ENCODE measurements at regions not wholly inside any gene's neighbourhood (a gene's known extent, or its start where the extent isn't known, plus 50 kb on each side); places are given as distances from the start of the nearest gene placed in this dataset.
"Not testable (repeated sequence)": the region's sequence is repeated elsewhere in the genome, so short reads cannot be mapped to it uniquely, and the experiment has no call there.

DNA sequence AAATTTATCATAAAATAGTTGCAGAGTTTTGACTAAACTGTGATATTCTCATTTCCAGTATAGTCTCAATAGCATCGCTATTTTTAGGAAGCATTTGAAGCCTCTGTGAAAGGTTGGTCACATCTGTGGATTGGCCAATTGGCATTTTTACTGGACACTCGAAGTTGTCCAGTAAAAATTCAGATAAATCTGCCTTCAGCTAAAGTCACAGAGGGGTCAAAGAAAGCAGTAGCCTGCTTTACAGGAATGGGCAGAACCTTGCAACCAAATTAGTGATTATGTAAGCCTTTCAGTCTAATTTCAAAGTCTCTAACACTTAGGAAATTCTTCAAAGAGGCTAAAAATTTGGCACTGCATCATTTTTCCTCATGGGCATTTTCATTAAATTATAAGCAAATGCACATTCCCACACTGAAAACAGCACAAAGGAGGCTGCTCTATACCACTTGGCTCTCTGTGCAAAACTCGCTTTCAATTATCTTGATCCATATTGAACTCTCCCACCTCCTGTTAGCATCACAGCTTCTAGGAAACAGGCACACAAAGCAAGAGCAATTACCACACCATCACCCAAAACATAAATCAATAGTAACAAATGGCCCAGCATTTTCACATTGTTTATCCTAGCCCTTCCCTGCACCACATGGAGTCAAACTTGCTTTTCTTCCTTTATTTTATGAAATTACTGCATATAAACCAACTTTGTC, 318.5 kb upstream of the DUSP10 start:
- DNase-seq (ENCODE audit: insufficient read length, low spot score) (no peak), FAIRE-seq (no peak)
- TF ChIP-seq POLR2A (IDR thresholded peaks at IDR 0.05; ENCODE audit: low read depth, low read length), result no peak

DNA sequence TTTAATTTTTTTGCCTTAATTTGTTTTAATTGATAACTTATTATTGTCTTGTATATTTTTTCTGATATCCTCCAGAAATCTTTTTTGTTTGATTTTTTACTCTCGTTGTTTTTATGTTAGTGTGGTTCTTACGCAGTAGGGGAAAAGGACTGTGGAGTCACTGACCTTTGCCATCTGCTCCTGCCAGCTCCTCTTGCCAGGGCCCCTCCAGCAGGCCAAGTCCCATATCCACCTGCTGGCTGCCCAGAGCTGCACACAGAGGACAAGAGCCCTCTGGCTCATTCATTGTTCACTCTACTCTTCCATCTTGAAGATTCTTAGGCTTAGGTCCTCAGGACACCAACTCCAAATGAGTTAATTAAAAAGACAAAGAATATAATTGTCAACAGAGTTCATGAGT, 316.4 kb upstream of the DUSP10 start:
- no peak for FAIRE-seq
- TF ChIP-seq POLR2A (IDR thresholded peaks at IDR 0.05; ENCODE audit: low read depth, low read length), result no peak
- no peak for DNase-seq (ENCODE audit: insufficient read length, low spot score)

DNA sequence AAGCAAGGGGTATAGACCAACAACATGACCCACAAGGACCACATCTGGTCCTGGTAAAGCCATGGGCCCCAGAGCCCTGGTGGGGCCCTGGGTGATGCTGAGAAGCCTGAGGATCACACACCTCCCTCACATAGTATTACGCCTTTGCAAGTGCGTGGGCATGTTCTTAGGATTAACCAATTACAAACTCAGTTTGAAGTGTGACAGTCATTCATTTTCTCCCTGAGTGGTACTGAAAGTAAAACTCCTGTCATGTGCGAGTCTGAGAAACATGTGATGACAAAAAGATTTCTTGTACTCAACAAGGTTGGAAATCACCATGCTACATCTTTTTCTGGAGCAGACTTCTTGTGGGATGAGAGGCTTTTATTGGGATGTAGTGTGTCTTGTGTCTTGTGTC, 315.3 kb upstream of the DUSP10 start:
- DNase-seq (ENCODE audit: insufficient read length, low spot score) (no peak), FAIRE-seq (no peak)
- no peak for TF ChIP-seq POLR2A (IDR thresholded peaks at IDR 0.05; ENCODE audit: low read depth, low read length)

DNA sequence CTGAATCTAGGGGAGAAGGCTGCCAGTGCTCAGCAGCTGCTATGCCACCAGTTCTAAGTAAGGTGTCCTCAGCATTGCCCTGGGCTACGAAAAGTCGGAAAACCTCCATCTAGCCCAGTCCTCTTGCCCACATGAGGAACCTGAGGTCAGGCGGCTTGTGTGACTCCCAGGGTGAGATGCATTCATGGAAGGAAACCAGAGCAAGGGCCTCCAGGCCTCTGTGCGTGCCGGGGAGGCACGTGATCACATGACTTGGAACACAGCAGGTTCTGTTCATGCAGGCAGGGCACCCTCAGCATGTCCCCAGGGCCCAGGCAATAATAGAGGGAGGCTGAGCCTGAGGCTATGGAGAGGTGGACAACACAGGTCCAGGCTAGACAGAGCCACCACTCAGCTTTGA, 312.5 kb upstream of the DUSP10 start:
- DNase-seq (ENCODE audit: insufficient read length, low spot score), result no peak
- no peak for TF ChIP-seq POLR2A (IDR thresholded peaks at IDR 0.05; ENCODE audit: low read depth, low read length)
- FAIRE-seq, result no peak

DNA sequence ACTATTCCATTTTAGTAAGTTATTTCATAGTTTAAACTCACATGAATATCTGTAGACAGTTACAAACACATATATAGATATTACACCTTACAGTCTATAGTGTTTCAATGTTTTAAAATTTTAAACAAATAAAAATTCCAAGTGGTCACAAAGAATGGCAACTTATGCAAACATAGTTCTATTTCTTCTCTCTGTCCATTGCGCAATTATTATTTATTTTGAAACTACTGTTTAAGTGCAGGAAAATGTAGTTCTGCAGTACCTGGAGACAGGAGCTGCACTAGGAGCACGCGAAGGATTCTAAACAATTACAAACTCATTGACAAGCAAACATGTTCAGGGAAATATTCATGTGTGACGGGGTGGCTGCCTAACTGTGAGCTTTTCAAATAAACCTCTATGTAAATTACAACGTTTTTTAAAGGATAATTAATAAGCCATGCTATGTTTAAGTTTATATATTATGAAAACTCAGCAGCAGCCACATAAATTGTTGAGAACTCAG, 312.0 kb upstream of the DUSP10 start:
- no peak for FAIRE-seq
- no peak for DNase-seq (ENCODE audit: insufficient read length, low spot score)
- no peak for TF ChIP-seq POLR2A (IDR thresholded peaks at IDR 0.05; ENCODE audit: low read depth, low read length)

DNA sequence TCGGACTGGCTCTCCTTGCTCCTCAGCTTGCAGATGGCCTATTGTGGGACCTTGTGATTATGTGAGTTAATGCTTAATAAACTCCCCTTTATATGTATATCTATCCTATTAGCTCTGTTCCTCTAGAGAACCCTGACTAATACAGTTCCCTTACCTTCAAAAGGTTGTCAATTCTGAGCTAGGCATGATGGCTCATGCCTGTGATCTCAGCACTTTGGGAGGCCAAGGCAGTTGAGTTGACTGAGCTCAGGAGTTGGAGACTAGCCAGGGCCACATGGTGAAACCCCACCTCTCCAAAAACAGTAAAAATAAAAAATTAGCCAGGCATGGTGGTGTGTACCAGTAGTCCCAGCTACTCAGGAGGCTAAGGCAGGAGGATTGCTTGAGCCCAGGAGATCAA, 309.4 kb upstream of the DUSP10 start:
- DNase-seq (ENCODE audit: insufficient read length, low spot score); FAIRE-seq: not testable (repeated sequence)

DNA sequence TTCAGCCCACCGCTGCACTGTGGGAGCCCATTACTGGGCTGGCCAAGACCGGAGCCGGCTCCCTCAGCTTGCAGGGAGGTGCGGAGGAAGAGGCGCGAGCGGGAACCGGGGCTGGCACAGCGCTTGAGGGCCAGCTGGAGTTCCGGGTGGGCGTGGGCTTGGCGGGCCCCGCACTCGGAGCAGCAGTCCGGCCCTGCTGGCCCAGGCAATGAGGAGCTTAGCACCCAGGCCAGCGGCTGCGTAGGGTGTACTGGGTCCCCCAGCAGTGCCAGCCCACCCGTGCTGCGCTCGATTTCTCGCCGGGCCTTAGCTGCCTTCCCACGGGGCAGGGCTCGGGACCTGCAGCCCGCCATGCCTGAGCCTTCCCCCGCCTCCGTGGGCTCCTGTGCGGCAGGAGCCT, 307.8 kb upstream of the DUSP10 start:
- FAIRE-seq; DNase-seq (ENCODE audit: insufficient read length, low spot score): not testable (repeated sequence)

DNA sequence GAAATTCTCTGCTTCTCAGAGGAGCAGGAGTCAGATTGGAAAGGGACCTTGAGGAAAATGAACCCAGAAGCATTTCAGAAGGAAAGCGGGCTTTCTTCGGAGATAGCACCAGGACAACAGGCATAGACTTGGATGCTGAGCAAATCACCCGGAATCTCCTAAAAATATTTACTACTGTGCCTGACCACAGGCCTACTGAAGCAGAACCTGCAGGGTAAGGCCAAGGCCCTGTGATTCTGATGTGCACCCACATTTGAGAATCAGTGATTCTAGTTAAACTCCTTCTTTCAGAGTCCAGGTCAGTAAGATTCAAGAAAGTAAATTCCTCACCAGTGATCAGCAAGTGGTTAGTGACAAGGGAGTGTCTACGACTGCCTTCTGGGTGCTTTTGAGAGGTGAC, 307.3 kb upstream of the DUSP10 start:
- no peak for TF ChIP-seq POLR2A (IDR thresholded peaks at IDR 0.05; ENCODE audit: low read depth, low read length)
- no peak for FAIRE-seq
- no peak for DNase-seq (ENCODE audit: insufficient read length, low spot score)

DNA sequence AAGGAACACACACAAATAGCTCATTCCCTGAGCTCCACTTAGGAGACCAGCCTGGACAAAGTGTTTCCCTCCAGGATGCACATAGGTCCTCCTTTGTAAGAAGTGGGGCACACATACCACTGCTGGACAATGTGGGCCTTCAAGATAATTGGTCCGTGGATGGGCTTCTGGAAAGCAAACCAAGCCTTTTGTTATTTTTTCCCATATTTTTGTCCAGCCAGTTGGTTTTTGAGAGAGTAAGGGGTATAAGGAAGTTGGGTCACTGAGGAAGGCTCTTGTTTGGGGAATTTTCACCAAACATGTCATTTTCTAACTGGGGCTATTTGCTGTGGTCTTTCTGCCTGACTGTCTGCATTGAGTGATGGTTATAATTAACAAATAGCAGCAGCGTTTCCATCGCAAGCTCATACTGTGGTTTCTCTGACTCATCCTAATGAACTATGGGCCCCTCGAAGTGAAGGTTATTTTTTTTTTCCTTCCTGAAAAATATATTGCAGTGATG, 306.3 kb upstream of the DUSP10 start:
- no peak for TF ChIP-seq POLR2A (IDR thresholded peaks at IDR 0.05; ENCODE audit: low read depth, low read length)
- no peak for DNase-seq (ENCODE audit: insufficient read length, low spot score)
- no peak for FAIRE-seq

DNA sequence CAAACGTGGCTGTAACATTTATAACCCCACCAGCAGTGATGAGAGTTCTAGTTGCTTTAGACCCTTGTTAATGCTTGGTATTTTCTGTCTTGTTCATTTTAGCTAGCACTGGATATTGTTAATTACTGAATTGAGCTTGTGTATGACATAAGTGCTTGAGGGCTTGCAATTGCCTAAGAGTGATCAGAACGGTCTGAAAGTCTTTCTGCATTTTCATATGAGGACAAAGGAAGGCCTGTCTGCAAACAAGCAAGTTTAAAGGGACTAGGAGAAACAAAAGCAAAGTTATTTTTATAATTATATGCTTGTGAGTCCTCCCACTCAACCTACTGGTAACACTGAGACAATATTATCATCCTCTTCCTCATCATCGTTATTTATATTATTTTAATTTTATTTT, 305.5 kb upstream of the DUSP10 start:
- FAIRE-seq (no peak), DNase-seq (ENCODE audit: insufficient read length, low spot score) (no peak)
- no peak for TF ChIP-seq POLR2A (IDR thresholded peaks at IDR 0.05; ENCODE audit: low read depth, low read length)

DNA sequence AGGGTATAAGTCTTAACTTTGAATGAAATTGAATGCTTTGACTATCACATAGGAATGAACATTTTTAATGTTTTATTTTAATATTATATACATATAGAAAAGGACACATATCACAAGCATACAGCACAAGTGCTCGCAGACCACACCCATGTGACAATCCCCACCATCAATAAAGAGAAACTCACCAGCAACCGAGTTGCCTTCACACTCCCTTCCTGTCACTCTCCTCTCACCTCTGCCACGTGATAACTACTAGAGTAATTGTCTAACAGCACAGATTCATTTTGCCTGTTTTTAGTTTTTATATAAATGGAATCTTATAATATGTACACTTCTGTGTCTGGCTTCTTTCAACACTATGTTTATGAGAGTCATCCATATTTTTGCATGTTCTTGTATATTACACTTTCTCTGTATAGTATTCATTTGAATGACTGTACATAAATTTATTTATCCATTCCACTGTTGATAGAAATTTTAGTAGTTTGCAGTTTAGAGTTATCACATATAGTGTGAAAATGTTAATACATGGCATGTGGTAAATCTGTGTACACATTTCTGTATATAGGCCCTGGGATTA, 304.9 kb upstream of the DUSP10 start:
- no peak for TF ChIP-seq POLR2A (IDR thresholded peaks at IDR 0.05; ENCODE audit: low read depth, low read length)
- FAIRE-seq (no peak), DNase-seq (ENCODE audit: insufficient read length, low spot score) (no peak)

DNA sequence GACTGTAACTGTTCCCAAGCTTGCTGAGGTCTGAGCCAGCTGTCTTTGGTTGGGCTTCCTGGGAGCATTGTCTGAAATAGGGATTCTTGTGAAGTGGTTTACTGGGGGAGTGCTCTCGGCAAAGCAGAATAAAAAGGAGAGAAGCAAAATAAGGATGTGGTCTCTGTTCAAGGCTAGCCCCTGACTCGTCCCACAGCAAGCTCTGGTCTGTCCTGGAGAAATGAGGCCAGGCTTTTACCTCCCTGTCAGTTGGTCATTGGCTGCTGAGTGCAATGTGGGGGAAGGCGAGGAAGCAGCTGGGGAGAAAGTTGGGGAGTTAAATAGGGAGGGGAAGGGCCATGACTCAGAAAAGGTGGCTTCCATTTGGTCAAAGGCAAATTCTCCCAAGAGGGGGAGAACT, 303.9 kb upstream of the DUSP10 start:
- TF ChIP-seq POLR2A (IDR thresholded peaks at IDR 0.05; ENCODE audit: low read depth, low read length), result no peak
- no peak for FAIRE-seq
- DNase-seq (ENCODE audit: insufficient read length, low spot score), result no peak

DNA sequence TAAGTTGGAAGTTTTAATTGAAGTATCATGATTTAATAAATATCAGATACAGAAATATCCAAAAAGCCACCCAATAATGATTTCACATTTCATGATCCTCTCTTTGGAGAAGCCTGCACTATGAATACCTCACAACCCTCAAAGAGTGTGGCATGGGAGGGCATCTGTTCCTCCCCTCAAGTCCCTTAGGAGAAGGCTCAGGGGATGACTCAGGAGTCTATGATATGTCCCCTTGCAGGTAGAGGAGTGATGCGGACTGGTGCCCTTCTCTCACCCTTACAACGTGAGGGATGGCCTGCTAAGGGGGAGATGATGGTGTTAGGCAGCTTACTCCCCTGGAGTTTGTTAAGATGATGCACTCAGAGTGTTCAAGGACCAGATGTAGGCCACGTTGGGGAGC, 303.3 kb upstream of the DUSP10 start:
- TF ChIP-seq POLR2A (IDR thresholded peaks at IDR 0.05; ENCODE audit: low read depth, low read length), result no peak
- DNase-seq (ENCODE audit: insufficient read length, low spot score) (no peak), FAIRE-seq (no peak)

DNA sequence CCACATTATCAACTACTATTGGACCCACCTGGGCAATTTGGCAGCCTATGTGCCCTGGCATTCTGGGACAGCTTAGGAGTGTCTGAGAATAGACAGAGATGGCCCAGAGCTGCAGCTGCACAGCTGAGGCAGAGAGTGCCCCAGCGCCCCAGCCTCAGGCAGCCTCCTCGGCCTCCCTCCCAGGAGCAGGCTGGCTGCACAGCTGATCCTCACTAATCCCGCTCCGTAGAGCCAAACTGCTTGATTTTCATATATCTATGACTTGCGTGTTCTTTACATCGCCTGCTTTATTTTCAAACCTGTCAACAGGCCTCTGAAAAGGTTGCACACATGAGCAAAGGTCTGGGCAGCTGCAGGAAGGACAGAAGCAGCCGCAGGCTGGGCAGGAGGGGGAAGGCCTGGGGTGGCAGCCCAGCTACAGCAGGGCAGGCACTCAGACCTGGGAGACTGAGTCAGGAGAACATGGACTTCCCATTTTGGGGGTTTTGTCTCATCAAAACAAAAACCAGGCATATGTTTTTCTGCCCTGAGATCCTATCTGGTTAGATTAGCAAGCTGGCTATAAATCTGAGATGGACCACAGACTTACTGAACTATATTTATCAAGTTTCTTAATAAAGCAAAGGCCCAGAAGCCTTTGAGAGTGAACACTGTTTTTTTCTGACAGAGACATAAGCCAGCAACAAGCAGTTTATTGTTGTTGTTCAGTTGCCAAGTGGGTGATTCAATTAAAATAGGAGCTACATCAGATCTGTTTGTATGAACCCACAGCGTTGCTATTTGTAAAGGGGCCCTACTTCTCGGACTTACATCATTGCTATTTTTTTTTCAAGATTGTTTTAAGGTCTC, 301.8 kb upstream of the DUSP10 start:
- DNase-seq (ENCODE audit: insufficient read length, low spot score), result no peak
- TF ChIP-seq POLR2A (IDR thresholded peaks at IDR 0.05; ENCODE audit: low read depth, low read length), result no peak
- no peak for FAIRE-seq
